ENCODE measurements at regions not wholly inside any gene's neighbourhood (a gene's known extent, or its start where the extent isn't known, plus 50 kb on each side); places are given as distances from the start of the nearest gene placed in this dataset.

DNA sequence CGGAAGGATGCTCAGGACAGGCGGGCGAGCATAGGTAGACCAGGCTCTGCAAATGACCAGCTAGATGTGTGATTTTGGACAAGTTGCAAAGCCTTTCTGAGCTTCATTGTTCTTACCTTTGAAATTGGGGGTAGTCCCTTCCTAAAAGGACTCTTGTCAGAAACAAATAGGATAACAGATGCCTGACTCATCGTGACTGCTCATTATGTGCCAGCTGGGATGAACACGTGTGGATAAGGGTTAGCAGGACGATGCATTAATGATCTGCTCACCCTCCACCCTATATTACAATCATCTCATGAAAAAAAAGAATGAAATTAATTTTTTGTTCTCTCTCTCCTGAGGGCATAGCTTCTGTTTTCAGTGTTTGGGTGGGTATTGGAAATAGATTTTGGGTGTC, 223.4 kb downstream of the NR2F2 start:
- FAIRE-seq (no peak), ATAC-seq (no peak), DNase-seq (ENCODE audit: low spot score) (no peak)
- no peak overlapping the region for H3K4me2 ChIP-seq (ENCODE audit: low read depth, low read length)
- 22% methylated on average over 6 of the region's 6 CpGs for WGBS (ENCODE audit: low lambda C conversion rate)
- no peaks in the 10 kb centered on the region for H3K9me3 ChIP-seq (ENCODE audit: low read length)
- no peaks in the 10 kb centered on the region for H3K36me3 ChIP-seq (replicated peaks in 1 of 2; ENCODE audit: control insufficient read depth in 1 of 2, insufficient read depth in 2 of 2, low read length in 2 of 2)
- BruUV-seq (replicated peaks) = no TSS peak
- H3K4me1 ChIP-seq (ENCODE audit: insufficient read depth, low read length) = peaks cover 2% of the 10 kb centered on the region; the same call in 1 of the 2 replicates
- in situ Hi-C loops (cut with HindIII; ENCODE audit: extremely low pct_ligation_motif_present, low pct_unique_long_range_greater_than_20kb) (no loop called here), intact Hi-C loops (cut with micrococcal nuclease; ENCODE audit: unreplicated experiment) (no loop called here)
- H2AFZ ChIP-seq (ENCODE audit: low read length) = no peak overlapping the region
- H3K4me3 ChIP-seq (replicated peaks in 1 of 3; ENCODE audit: insufficient read depth in 1 of 3, low read depth in 2 of 3, low read length in 3 of 3) = no peak overlapping the region
- CTCF ChIA-PET (ENCODE audit: low intra/inter-chr PET ratio, low total read pairs) = no interaction called here
- POLR2A ChIA-PET = no interaction called here
- no peak overlapping the region for H3K27ac ChIP-seq (ENCODE audit: extremely low read length, insufficient read depth, low read length)
- H3K79me2 ChIP-seq (ENCODE audit: insufficient read depth, low read length) = no peaks in the 10 kb centered on the region
- TF ChIP-seq NAIF1 (CRISPR knock-in tag; IDR thresholded peaks at IDR 0.05; ENCODE audit: borderline replicate concordance) (no peak), NFE2L1 (CRISPR knock-in tag; IDR thresholded peaks at IDR 0.05; ENCODE audit: borderline replicate concordance) (no peak)
- H4K20me1 ChIP-seq (ENCODE audit: insufficient read depth, low read length) = no peaks in the 10 kb centered on the region
- no peaks in the 10 kb centered on the region for H3K27me3 ChIP-seq (ENCODE audit: control insufficient read depth in 1 of 2, insufficient read depth in 2 of 2, low read length in 2 of 2)
- no peak overlapping the region for H3K9ac ChIP-seq (ENCODE audit: insufficient read depth, low read depth, low read length)

DNA sequence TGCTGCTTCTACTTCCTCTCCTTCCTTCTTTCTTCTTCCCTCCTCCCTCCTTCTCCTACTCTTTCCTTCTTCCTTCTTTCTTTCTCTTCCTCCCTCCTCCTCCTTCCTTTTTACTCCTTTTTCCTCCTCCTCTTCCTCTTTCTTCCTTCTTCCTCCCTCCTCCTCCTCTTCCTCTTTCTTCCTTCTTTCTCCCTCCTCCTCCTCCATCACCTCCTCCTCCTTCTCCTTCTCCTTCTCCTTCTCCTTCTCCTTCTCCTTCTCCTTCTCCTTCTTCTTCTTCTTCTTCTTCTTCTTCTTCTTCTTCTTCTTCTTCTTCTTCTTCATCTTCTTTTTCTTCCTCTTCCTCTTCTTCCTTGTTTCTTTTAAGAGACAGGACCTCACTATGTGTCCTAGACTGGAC, 224.0 kb downstream of the NR2F2 start:
- no peak overlapping the region for H3K4me3 ChIP-seq (replicated peaks in 1 of 3; ENCODE audit: insufficient read depth in 1 of 3, low read depth in 2 of 3, low read length in 3 of 3)
- in situ Hi-C loops (cut with HindIII; ENCODE audit: extremely low pct_ligation_motif_present, low pct_unique_long_range_greater_than_20kb) (no loop called here), intact Hi-C loops (cut with micrococcal nuclease; ENCODE audit: unreplicated experiment) (no loop called here)
- CTCF ChIA-PET (ENCODE audit: low intra/inter-chr PET ratio, low total read pairs) = no interaction called here
- ATAC-seq = no peak
- H3K27ac ChIP-seq (ENCODE audit: extremely low read length, insufficient read depth, low read length) = no peak overlapping the region
- no peaks in the 10 kb centered on the region for H3K9me3 ChIP-seq (ENCODE audit: low read length)
- POLR2A ChIA-PET = no interaction called here
- no peaks in the 10 kb centered on the region for H4K20me1 ChIP-seq (ENCODE audit: insufficient read depth, low read length)
- no peak for DNase-seq (ENCODE audit: low spot score)
- no peak for FAIRE-seq
- H3K4me2 ChIP-seq (ENCODE audit: low read depth, low read length) = no peak overlapping the region
- H3K4me1 ChIP-seq (ENCODE audit: insufficient read depth, low read length) = peaks cover 6% of the 10 kb centered on the region; the same call in 1 of the 2 replicates
- no TSS peak for BruUV-seq (replicated peaks)
- no peak overlapping the region for H2AFZ ChIP-seq (ENCODE audit: low read length)
- no peak overlapping the region for H3K9ac ChIP-seq (ENCODE audit: insufficient read depth, low read depth, low read length)
- no peaks in the 10 kb centered on the region for H3K27me3 ChIP-seq (ENCODE audit: control insufficient read depth in 1 of 2, insufficient read depth in 2 of 2, low read length in 2 of 2)
- no peaks in the 10 kb centered on the region for H3K36me3 ChIP-seq (replicated peaks in 1 of 2; ENCODE audit: control insufficient read depth in 1 of 2, insufficient read depth in 2 of 2, low read length in 2 of 2)
- no peaks in the 10 kb centered on the region for H3K79me2 ChIP-seq (ENCODE audit: insufficient read depth, low read length)
- TF ChIP-seq, protein P1, sequence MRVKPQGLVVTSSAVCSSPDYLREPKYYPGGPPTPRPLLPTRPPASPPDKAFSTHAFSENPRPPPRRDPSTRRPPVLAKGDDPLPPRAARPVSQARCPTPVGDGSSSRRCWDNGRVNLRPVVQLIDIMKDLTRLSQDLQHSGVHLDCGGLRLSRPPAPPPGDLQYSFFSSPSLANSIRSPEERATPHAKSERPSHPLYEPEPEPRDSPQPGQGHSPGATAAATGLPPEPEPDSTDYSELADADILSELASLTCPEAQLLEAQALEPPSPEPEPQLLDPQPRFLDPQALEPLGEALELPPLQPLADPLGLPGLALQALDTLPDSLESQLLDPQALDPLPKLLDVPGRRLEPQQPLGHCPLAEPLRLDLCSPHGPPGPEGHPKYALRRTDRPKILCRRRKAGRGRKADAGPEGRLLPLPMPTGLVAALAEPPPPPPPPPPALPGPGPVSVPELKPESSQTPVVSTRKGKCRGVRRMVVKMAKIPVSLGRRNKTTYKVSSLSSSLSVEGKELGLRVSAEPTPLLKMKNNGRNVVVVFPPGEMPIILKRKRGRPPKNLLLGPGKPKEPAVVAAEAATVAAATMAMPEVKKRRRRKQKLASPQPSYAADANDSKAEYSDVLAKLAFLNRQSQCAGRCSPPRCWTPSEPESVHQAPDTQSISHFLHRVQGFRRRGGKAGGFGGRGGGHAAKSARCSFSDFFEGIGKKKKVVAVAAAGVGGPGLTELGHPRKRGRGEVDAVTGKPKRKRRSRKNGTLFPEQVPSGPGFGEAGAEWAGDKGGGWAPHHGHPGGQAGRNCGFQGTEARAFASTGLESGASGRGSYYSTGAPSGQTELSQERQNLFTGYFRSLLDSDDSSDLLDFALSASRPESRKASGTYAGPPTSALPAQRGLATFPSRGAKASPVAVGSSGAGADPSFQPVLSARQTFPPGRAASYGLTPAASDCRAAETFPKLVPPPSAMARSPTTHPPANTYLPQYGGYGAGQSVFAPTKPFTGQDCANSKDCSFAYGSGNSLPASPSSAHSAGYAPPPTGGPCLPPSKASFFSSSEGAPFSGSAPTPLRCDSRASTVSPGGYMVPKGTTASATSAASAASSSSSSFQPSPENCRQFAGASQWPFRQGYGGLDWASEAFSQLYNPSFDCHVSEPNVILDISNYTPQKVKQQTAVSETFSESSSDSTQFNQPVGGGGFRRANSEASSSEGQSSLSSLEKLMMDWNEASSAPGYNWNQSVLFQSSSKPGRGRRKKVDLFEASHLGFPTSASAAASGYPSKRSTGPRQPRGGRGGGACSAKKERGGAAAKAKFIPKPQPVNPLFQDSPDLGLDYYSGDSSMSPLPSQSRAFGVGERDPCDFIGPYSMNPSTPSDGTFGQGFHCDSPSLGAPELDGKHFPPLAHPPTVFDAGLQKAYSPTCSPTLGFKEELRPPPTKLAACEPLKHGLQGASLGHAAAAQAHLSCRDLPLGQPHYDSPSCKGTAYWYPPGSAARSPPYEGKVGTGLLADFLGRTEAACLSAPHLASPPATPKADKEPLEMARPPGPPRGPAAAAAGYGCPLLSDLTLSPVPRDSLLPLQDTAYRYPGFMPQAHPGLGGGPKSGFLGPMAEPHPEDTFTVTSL (CRISPR knock-in tag; IDR thresholded peaks at IDR 0.05; ENCODE audit: borderline replicate concordance) = no peak
- TF ChIP-seq, protein P2, sequence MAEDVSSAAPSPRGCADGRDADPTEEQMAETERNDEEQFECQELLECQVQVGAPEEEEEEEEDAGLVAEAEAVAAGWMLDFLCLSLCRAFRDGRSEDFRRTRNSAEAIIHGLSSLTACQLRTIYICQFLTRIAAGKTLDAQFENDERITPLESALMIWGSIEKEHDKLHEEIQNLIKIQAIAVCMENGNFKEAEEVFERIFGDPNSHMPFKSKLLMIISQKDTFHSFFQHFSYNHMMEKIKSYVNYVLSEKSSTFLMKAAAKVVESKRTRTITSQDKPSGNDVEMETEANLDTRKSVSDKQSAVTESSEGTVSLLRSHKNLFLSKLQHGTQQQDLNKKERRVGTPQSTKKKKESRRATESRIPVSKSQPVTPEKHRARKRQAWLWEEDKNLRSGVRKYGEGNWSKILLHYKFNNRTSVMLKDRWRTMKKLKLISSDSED (CRISPR knock-in tag; IDR thresholded peaks at IDR 0.05) = no peak
- no peak for TF ChIP-seq TCF7L2 (IDR thresholded peaks at IDR 0.05; ENCODE audit: low read depth, low read length)

Measured in HepG2 (cell line).